GM12878 (cell line): ENCODE measurements at regions not wholly inside any gene's neighbourhood (a gene's known extent, or its start where the extent isn't known, plus 50 kb on each side); places are given as distances from the start of the nearest gene placed in this dataset.

Source experiments
- ATAC-seq: fragments of 200-7000 bp; cut with Tn5 transposase; 3 replicates; pipeline ENCODE4 v1.9.1; 2020; ENCODE audit warnings: mild to moderate bottlenecking, moderate library complexity
- BruUV-seq: library from RNA; stranded (reverse); fragments of 400-500 nt; replicated peaks from 2 replicates; lab custom pipeline; 2021; lab: Mats Ljungman, UMichigan
- CTCF ChIA-PET: fragments of 300-600 bp; sonication (Branson Sonifier 250); formaldehyde crosslinking; extraction: SDS; loops from one replicate; lab custom pipeline; 2021; ENCODE audit warnings: inconsistent platforms; lab: Yijun Ruan, JAX
- POLR2A ChIA-PET: fragments of 350-600 bp; formaldehyde crosslinking; extraction: SDS; loops from one replicate; lab custom pipeline; 2021; ENCODE audit warnings: inconsistent platforms; lab: Charles Lee
- RAD21 ChIA-PET: fragments of 300-600 bp; sonication (Branson Sonifier 250); formaldehyde crosslinking; loops from one replicate; lab custom pipeline; 2023; ENCODE audit warnings: antibody characterized with exemption; ENCODE audit not compliant: unreplicated experiment; lab: Charles Lee
- SMC1A ChIA-PET: fragments of 300-600 bp; sonication (Branson Sonifier 250); formaldehyde crosslinking; loops from one replicate; lab custom pipeline; 2023; ENCODE audit not compliant: unreplicated experiment, uncharacterized antibody; lab: Charles Lee
- DNase-seq: peaks from one replicate; pipeline ENCODE4 v3.0.0-alpha.2; 2011; ENCODE audit warnings: low read depth, low spot score
- FAIRE-seq: peaks from 3 replicates; lab custom pipeline; 2011; peaks lifted over from hg19 to GRCh38; lab: Jason Lieb, UNC
- H2AFZ ChIP-seq: 2 replicates; pipeline ENCODE4 v1.6.0; 2011; ENCODE audit warnings: low read depth, low read length, control low read depth; ENCODE audit not compliant: control insufficient read depth
- H3K27ac ChIP-seq: 2 replicates; pipeline ENCODE4 v1.5.1; 2011; ENCODE audit warnings: control low read depth; ENCODE audit not compliant: control insufficient read depth, insufficient read depth
- H3K27me3 ChIP-seq, 2 experiments: replicated peaks in 1 of 2; 2 replicates each; pipeline versions ENCODE4 v1.6.0 to v1.6.1; 2011; ENCODE audit warnings: low read length in 1 of 2; ENCODE audit not compliant: control insufficient read depth in 2 of 2, insufficient read depth in 2 of 2
- H3K36me3 ChIP-seq, 2 experiments: 2 replicates each; pipeline ENCODE4 v1.5.1; 2011; ENCODE audit warnings: low read length in 1 of 2; ENCODE audit not compliant: control insufficient read depth in 2 of 2, insufficient read depth in 2 of 2
- H3K4me1 ChIP-seq: 2 replicates; pipeline ENCODE4 v1.6.1; 2011; ENCODE audit warnings: mild to moderate bottlenecking, low read length, moderate library complexity, mixed read lengths; ENCODE audit not compliant: control insufficient read depth, insufficient read depth
- H3K4me2 ChIP-seq: 2 replicates; pipeline ENCODE4 v1.6.0; 2011; ENCODE audit warnings: control low read depth; ENCODE audit not compliant: control insufficient read depth, insufficient read depth
- H3K4me3 ChIP-seq: fragments of 200-600 bp; sonication (generic); 2 replicates; pipeline ENCODE4 v1.5.1; 2016
- H3K79me2 ChIP-seq: 2 replicates; pipeline ENCODE4 v1.6.0; 2011; ENCODE audit warnings: low read length; ENCODE audit not compliant: control insufficient read depth, insufficient read depth
- H3K9ac ChIP-seq: 2 replicates; pipeline ENCODE4 v1.8.0; 2011; ENCODE audit warnings: low read length, control low read depth, mixed read lengths; ENCODE audit not compliant: control insufficient read depth, insufficient read depth
- H3K9me3 ChIP-seq: replicated peaks from 3 replicates; pipeline ENCODE4 v1.5.1; 2011; ENCODE audit warnings: mild to moderate bottlenecking, low read length; ENCODE audit not compliant: control insufficient read depth, insufficient read depth
- H4K20me1 ChIP-seq: 2 replicates; pipeline ENCODE4 v1.6.0; 2011; ENCODE audit not compliant: control insufficient read depth, insufficient read depth
- E2F8 ChIP-seq: fragments of 450-650 bp; IDR thresholded peaks from 2 replicates; pipeline ENCODE4 v1.6.1; 2018; ENCODE audit warnings: mild to moderate bottlenecking, low read depth, moderate library complexity; ENCODE audit not compliant: partially characterized antibody
- JUND ChIP-seq: IDR thresholded peaks from 2 replicates; pipeline ENCODE4 v1.6.1; 2012; ENCODE audit warnings: low read depth, mild to moderate bottlenecking, low read length, improper control_type of control experiment, moderate library complexity
- KLF5 ChIP-seq: fragments of 450-650 bp; IDR thresholded peaks from 2 replicates; pipeline ENCODE4 v1.6.1; 2014; ENCODE audit warnings: mild to moderate bottlenecking; ENCODE audit not compliant: partially characterized antibody
- LARP7 ChIP-seq: fragments of 450-650 bp; IDR thresholded peaks from 2 replicates; pipeline ENCODE4 v1.6.1; 2017; ENCODE audit warnings: mild to moderate bottlenecking
- MTA3 ChIP-seq: IDR thresholded peaks from 2 replicates; pipeline ENCODE4 v1.6.1; 2012; ENCODE audit warnings: low read length, inconsistent platforms, borderline replicate concordance
- NFYB ChIP-seq: IDR thresholded peaks from 2 replicates; pipeline ENCODE4 v1.6.1; 2011; ENCODE audit warnings: low read depth, mild to moderate bottlenecking, low read length, improper control_type of control experiment, moderate library complexity; ENCODE audit not compliant: insufficient read depth
- TARDBP ChIP-seq: IDR thresholded peaks from 2 replicates; pipeline ENCODE4 v1.6.1; 2016; ENCODE audit warnings: borderline replicate concordance
- WGBS: methylation state at CpG from one replicate; pipeline ENCODE4 v1.1.6; 2016; ENCODE audit warnings: low lambda C conversion rate; ENCODE audit not compliant: insufficient replicate concordance, insufficient coverage; ENCODE audit errors: missing lambda C conversion rate; 5-methylcytosine and 5-hydroxymethylcytosine counted together
- in situ Hi-C: fragments of 300-500 bp; cut with MboI; formaldehyde crosslinking; loops from 9 replicates; pipeline ENCODE4 v1.14.3; 2018; ENCODE audit warnings: mixed read lengths
- intact Hi-C: fragments of 100-400 bp; cut with micrococcal nuclease; formaldehyde crosslinking; loops from one replicate; pipeline ENCODE4 v1.14.2; 2022; ENCODE audit not compliant: unreplicated experiment
- TF ChIP-seq, protein P1 (sequence below): IDR thresholded peaks from 2 replicates; pipeline ENCODE4 v1.6.1; 2011; ENCODE audit warnings: low read depth, mild to moderate bottlenecking, low read length, moderate library complexity, borderline replicate concordance; ENCODE audit errors: extremely low read depth
- TF ChIP-seq, protein P2 (sequence below): fragments of 450-650 bp; IDR thresholded peaks from 2 replicates; pipeline ENCODE4 v1.6.1; 2016; ENCODE audit warnings: mild to moderate bottlenecking, moderate library complexity, borderline replicate concordance
- TF ChIP-seq, protein P3 (sequence below): IDR thresholded peaks from 2 replicates; pipeline ENCODE4 v1.6.1; 2012; ENCODE audit warnings: low read length, inconsistent platforms
- TF ChIP-seq, protein P4 (sequence below): fragments of 450-650 bp; IDR thresholded peaks from 2 replicates; pipeline ENCODE4 v1.6.1; 2017; ENCODE audit warnings: mild to moderate bottlenecking, low read depth, inconsistent platforms; ENCODE audit not compliant: poor library complexity, severe bottlenecking

DNA sequence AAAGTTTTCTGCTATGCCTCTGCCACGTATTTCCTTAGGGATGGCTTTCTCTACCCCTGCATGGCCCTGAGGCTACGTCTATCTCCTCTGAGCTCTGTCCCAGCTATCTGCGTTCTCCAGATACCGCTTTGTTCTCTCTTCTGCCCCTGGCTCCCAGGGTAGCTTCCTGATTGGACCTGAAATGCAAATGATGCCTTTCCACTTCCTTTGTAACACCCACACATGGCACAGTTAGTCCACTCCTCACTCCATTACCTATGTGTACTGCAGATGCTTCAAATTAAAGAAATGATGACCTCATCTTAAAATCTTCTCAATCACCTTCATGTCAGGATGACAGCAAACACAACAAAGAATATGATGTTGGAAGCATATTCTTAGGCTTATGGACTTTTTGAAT is 138.6 kb upstream of the POGK start (continued):
- TF ChIP-seq E2F8, result no peak
- TF ChIP-seq, protein P1, sequence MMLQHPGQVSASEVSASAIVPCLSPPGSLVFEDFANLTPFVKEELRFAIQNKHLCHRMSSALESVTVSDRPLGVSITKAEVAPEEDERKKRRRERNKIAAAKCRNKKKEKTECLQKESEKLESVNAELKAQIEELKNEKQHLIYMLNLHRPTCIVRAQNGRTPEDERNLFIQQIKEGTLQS, result no peak

DNA sequence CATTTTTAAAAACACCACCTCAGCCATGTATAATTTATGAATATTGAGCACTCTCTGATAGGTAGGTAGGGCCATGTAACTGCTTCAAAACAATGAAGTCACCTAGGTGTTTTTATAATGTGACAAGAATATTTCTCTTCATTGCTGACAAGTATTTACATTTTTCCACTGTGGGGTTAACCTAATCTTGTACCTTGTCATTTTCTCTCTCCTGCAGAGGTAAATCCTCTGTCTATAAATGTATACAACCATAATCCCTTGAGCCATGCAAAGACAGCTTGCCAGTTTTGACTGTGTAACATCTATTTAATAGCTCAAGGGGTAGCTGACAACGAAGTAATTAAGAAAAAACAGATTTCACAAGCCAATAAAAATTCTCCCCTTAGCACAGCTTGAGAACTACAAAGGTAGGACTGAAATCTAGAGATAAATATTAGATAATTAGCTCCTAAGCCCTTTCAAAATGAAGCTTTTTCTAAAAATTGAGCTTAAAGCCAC is 137.6 kb upstream of the POGK start:
- ChIA-PET CTCF (no interaction called here), RAD21 (no interaction called here), SMC1A (no interaction called here), POLR2A (interaction anchor here (0.7 kb wide), 1 partner anchor 1366 kb away, joined by 4 read pairs; no protein-coding TSS in a partner anchor)
- no peak overlapping the region for H3K4me3 ChIP-seq
- 4% methylated on average over 1 of the region's 1 CpG for WGBS
- no TSS peak for BruUV-seq
- H4K20me1 ChIP-seq, result no peaks in the 10 kb centered on the region
- FAIRE-seq, result no peak
- no peaks in the 10 kb centered on the region for H3K4me1 ChIP-seq
- no peak overlapping the region for H3K4me2 ChIP-seq
- H2AFZ ChIP-seq, result no peak overlapping the region
- no peaks in the 10 kb centered on the region for H3K27me3 ChIP-seq
- intact Hi-C loops, result no loop called here
- TF ChIP-seq, protein P2, sequence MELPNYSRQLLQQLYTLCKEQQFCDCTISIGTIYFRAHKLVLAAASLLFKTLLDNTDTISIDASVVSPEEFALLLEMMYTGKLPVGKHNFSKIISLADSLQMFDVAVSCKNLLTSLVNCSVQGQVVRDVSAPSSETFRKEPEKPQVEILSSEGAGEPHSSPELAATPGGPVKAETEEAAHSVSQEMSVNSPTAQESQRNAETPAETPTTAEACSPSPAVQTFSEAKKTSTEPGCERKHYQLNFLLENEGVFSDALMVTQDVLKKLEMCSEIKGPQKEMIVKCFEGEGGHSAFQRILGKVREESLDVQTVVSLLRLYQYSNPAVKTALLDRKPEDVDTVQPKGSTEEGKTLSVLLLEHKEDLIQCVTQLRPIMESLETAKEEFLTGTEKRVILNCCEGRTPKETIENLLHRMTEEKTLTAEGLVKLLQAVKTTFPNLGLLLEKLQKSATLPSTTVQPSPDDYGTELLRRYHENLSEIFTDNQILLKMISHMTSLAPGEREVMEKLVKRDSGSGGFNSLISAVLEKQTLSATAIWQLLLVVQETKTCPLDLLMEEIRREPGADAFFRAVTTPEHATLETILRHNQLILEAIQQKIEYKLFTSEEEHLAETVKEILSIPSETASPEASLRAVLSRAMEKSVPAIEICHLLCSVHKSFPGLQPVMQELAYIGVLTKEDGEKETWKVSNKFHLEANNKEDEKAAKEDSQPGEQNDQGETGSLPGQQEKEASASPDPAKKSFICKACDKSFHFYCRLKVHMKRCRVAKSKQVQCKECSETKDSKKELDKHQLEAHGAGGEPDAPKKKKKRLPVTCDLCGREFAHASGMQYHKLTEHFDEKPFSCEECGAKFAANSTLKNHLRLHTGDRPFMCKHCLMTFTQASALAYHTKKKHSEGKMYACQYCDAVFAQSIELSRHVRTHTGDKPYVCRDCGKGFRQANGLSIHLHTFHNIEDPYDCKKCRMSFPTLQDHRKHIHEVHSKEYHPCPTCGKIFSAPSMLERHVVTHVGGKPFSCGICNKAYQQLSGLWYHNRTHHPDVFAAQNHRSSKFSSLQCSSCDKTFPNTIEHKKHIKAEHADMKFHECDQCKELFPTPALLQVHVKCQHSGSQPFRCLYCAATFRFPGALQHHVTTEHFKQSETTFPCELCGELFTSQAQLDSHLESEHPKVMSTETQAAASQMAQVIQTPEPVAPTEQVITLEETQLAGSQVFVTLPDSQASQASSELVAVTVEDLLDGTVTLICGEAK, result no peak
- TF ChIP-seq LARP7 (no peak), MTA3 (no peak), JUND (no peak), NFYB (no peak), KLF5 (no peak), TARDBP (no peak)
- TF ChIP-seq, protein P3, sequence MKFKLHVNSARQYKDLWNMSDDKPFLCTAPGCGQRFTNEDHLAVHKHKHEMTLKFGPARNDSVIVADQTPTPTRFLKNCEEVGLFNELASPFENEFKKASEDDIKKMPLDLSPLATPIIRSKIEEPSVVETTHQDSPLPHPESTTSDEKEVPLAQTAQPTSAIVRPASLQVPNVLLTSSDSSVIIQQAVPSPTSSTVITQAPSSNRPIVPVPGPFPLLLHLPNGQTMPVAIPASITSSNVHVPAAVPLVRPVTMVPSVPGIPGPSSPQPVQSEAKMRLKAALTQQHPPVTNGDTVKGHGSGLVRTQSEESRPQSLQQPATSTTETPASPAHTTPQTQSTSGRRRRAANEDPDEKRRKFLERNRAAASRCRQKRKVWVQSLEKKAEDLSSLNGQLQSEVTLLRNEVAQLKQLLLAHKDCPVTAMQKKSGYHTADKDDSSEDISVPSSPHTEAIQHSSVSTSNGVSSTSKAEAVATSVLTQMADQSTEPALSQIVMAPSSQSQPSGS, result no peak
- TF ChIP-seq, protein P4, sequence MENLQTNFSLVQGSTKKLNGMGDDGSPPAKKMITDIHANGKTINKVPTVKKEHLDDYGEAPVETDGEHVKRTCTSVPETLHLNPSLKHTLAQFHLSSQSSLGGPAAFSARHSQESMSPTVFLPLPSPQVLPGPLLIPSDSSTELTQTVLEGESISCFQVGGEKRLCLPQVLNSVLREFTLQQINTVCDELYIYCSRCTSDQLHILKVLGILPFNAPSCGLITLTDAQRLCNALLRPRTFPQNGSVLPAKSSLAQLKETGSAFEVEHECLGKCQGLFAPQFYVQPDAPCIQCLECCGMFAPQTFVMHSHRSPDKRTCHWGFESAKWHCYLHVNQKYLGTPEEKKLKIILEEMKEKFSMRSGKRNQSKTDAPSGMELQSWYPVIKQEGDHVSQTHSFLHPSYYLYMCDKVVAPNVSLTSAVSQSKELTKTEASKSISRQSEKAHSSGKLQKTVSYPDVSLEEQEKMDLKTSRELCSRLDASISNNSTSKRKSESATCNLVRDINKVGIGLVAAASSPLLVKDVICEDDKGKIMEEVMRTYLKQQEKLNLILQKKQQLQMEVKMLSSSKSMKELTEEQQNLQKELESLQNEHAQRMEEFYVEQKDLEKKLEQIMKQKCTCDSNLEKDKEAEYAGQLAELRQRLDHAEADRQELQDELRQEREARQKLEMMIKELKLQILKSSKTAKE, result no peak
- no peaks in the 10 kb centered on the region for H3K9me3 ChIP-seq
- no peak overlapping the region for H3K27ac ChIP-seq
- H3K79me2 ChIP-seq, result no peaks in the 10 kb centered on the region
- no peak for ATAC-seq
- in situ Hi-C loops, result no loop called here
- H3K9ac ChIP-seq, result no peak overlapping the region
- DNase-seq, result no peak
- no peaks in the 10 kb centered on the region for H3K36me3 ChIP-seq
